MM.1S (cell line): ENCODE measurements at regions not wholly inside any gene's neighbourhood (a gene's known extent, or its start where the extent isn't known, plus 50 kb on each side); places are given as distances from the start of the nearest gene placed in this dataset.

Experiments
- EZH2 ChIP-seq: fragments of 300-600 bp; sonication (generic); optimal IDR thresholded peaks from 2 replicates; pipeline ENCODE3; 2017; ENCODE audit warnings: low read depth, mild to moderate bottlenecking, antibody characterized with exemption, low read length, mixed read lengths
- EZH2phosphoT487 ChIP-seq: fragments of 300-600 bp; sonication (generic); IDR thresholded peaks from 2 replicates; pipeline ENCODE4 v1.6.1; 2018; ENCODE audit warnings: antibody characterized with exemption, low read length
- TF ChIP-seq, protein P1 (sequence below): fragments of 300-600 bp; sonication (generic); IDR thresholded peaks from 2 replicates; pipeline ENCODE4 v1.5.1; 2016; ENCODE audit warnings: antibody characterized with exemption, low read length, mixed read lengths

DNA sequence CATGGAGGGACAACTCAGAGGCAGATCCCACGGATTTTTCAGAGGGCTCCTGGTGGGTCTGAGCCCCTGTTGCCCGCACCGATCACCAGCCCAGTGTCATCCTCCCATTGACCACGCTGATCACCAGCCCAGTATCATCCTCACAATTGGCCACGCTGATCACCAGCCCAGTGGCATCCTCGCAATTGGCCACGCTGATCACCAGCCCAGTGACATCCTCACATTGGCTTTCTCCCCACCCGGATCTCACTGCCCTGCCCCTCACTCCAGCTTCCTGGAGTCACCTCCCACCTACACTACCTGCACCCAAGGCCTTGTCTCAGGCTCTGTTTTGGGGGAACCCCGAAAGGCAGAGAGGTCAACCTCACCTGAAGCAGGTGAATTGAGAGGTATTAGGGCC is 358.2 kb upstream of the TNRC6C start:
- TF ChIP-seq, protein P1, sequence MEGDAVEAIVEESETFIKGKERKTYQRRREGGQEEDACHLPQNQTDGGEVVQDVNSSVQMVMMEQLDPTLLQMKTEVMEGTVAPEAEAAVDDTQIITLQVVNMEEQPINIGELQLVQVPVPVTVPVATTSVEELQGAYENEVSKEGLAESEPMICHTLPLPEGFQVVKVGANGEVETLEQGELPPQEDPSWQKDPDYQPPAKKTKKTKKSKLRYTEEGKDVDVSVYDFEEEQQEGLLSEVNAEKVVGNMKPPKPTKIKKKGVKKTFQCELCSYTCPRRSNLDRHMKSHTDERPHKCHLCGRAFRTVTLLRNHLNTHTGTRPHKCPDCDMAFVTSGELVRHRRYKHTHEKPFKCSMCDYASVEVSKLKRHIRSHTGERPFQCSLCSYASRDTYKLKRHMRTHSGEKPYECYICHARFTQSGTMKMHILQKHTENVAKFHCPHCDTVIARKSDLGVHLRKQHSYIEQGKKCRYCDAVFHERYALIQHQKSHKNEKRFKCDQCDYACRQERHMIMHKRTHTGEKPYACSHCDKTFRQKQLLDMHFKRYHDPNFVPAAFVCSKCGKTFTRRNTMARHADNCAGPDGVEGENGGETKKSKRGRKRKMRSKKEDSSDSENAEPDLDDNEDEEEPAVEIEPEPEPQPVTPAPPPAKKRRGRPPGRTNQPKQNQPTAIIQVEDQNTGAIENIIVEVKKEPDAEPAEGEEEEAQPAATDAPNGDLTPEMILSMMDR: no peak
- TF ChIP-seq EZH2phosphoT487 (no peak), EZH2 (no peak)
